Cardiac muscle cell (in vitro differentiated cells and primary cell): ENCODE measurements at regions not wholly inside any gene's neighbourhood (a gene's known extent, or its start where the extent isn't known, plus 50 kb on each side); places are given as distances from the start of the nearest gene placed in this dataset.
A peak's percentile ranks its signal among the peaks of the same experiment; 100 is the strongest.

Source experiments
- DNase-seq, 2 donors: peaks; one replicate each; pipeline versions ENCODE4 v3.0.0 to v3.0.0-alpha.2; 2010 to 2017; ENCODE audit warnings: low read depth in 1 of 2, low spot score in 1 of 2
- H3K27ac ChIP-seq: fragments of 200-600 bp; sonication (generic); 2 replicates; pipeline ENCODE4 v1.5.1; 2016
- H3K27me3 ChIP-seq: fragments of 200-600 bp; sonication (generic); 2 replicates; pipeline ENCODE4 v1.6.0; 2016; ENCODE audit warnings: control low read depth
- H3K36me3 ChIP-seq: fragments of 200-600 bp; sonication (generic); 2 replicates; pipeline ENCODE4 v1.5.1; 2016; ENCODE audit warnings: control low read depth
- H3K4me1 ChIP-seq: fragments of 200-600 bp; sonication (generic); 2 replicates; pipeline ENCODE4 v1.8.1; 2017; ENCODE audit warnings: low read depth, mild to moderate bottlenecking, mixed run types
- H3K4me3 ChIP-seq: fragments of 200-600 bp; sonication (generic); 2 replicates; pipeline ENCODE4 v1.5.1; 2016; ENCODE audit warnings: mild to moderate bottlenecking
- H3K9me3 ChIP-seq: fragments of 200-600 bp; sonication (generic); 2 replicates; pipeline ENCODE4 v1.5.1; 2017; ENCODE audit warnings: low read depth, mild to moderate bottlenecking, control low read depth
- CTCF ChIP-seq: IDR thresholded peaks from 2 replicates; pipeline ENCODE4 v1.5.1; 2012; ENCODE audit warnings: low read depth, mild to moderate bottlenecking, low read length

GRCh38 chr3:23111797-23112196 is 91.3 kb upstream of the UBE2E2 start:
- H3K4me1 ChIP-seq = peaks cover 12% of the 10 kb centered on the region
- no peaks in the 10 kb centered on the region for H3K36me3 ChIP-seq
- DNase-seq = no peak
- H3K9me3 ChIP-seq = no peaks in the 10 kb centered on the region
- no peak overlapping the region for H3K4me3 ChIP-seq
- no peak overlapping the region for H3K27ac ChIP-seq
- H3K27me3 ChIP-seq = no peaks in the 10 kb centered on the region
- no peak for TF ChIP-seq CTCF

GRCh38 chr3:23112491-23112890 is 90.6 kb upstream of the UBE2E2 start:
- no peaks in the 10 kb centered on the region for H3K9me3 ChIP-seq
- no peak for DNase-seq
- no peak overlapping the region for H3K27ac ChIP-seq
- no peak for TF ChIP-seq CTCF
- H3K4me3 ChIP-seq = no peak overlapping the region
- no peaks in the 10 kb centered on the region for H3K27me3 ChIP-seq
- peaks cover 12% of the 10 kb centered on the region for H3K4me1 ChIP-seq
- no peaks in the 10 kb centered on the region for H3K36me3 ChIP-seq

GRCh38 chr3:23113455-23114171 is 89.5 kb upstream of the UBE2E2 start:
- peak in 1 of 2 donors; percentile 60 for DNase-seq
- no peak for TF ChIP-seq CTCF
- H3K4me3 ChIP-seq = no peak overlapping the region
- no peaks in the 10 kb centered on the region for H3K36me3 ChIP-seq
- H3K9me3 ChIP-seq = no peaks in the 10 kb centered on the region
- H3K27me3 ChIP-seq = no peaks in the 10 kb centered on the region
- no peak overlapping the region for H3K27ac ChIP-seq
- H3K4me1 ChIP-seq = peaks cover 12% of the 10 kb centered on the region

- TF ChIP-seq CTCF = no peak
- Histone ChIP-seq H3K4me3 (no peak overlapping the region), H3K27ac (no peak overlapping the region), H3K4me1 (peaks cover 12% of the 10 kb centered on the region), H3K27me3 (no peaks in the 10 kb centered on the region), H3K9me3 (no peaks in the 10 kb centered on the region), H3K36me3 (no peaks in the 10 kb centered on the region)
- peak; percentile 11 to 15 for DNase-seq
Measured at GRCh38 chr3:23114432-23114831, 88.7 kb upstream of the UBE2E2 start.

GRCh38 chr3:23115171-23115877 is 87.8 kb upstream of the UBE2E2 start:
- H3K4me3 ChIP-seq = no peak overlapping the region
- H3K9me3 ChIP-seq = no peaks in the 10 kb centered on the region
- H3K27me3 ChIP-seq = no peaks in the 10 kb centered on the region
- TF ChIP-seq CTCF = no peak
- H3K36me3 ChIP-seq = no peaks in the 10 kb centered on the region
- peaks cover 12% of the 10 kb centered on the region for H3K4me1 ChIP-seq
- DNase-seq = no peak
- no peak overlapping the region for H3K27ac ChIP-seq
